Central memory CD4-positive, alpha-beta T cell (primary cell): ENCODE measurements at regions not wholly inside any gene's neighbourhood (a gene's known extent, or its start where the extent isn't known, plus 50 kb on each side); places are given as distances from the start of the nearest gene placed in this dataset.

ENCODE experiments used
- DNase-seq: peaks from one replicate; pipeline ENCODE4 v3.0.0; 2022

DNA sequence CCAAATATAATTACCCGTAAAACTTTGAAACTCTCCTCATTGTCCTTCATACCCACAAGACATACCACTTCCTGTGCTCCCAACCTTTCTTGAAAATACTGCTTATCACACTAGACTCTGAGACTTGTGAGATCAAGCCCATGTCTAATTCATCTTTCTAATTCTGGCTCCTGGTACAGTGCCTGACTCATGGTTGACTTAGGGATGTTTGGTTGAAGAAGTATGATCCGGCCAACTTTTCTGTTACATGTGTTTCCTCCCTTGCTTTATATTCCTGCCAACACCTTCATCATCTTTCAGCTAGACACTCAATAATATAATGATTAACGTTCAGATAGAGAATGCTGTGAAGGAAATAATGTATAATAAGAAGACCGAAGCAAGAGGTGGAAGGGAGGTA, 58.2 kb downstream of the MEX3B start:
- DNase-seq = no peak

DNA sequence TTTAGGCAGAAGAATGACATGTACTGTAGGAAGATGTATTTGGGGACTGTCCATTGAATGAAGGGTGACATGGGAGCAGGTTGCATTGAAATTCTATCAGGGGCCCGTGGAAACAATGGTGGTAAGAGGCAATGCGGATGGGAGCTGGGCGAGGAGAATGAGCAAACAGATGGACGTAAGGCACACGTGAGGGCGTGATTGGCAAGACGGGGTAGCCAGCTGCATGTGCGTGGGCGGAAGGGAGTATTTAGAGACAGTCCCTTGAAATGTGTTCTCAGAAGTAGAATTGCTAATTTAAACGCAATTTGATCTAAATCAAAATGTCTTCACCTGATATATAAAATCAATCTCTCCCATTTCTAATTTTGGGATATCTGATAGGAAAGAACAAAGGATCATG, 62.3 kb downstream of the MEX3B start:
- no peak for DNase-seq

DNA sequence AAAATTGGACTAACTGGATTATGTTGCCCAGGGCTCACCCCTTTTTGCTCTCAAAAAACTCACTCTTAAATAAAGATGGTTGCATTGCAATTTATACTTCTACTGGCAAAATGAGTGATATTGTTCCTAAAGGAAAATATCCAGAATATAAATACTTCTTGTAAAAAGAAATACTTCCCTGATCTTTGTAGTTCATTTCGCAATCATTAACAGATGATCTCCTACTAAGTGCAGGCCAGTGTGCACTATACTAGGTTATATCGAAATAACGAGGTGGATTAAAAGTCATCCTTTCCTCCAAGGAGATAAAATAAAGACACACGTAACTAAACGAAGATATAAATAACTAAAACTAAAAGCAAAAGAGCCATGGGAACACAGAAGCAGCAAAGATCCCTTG, 63.0 kb downstream of the MEX3B start:
- no peak for DNase-seq

DNA sequence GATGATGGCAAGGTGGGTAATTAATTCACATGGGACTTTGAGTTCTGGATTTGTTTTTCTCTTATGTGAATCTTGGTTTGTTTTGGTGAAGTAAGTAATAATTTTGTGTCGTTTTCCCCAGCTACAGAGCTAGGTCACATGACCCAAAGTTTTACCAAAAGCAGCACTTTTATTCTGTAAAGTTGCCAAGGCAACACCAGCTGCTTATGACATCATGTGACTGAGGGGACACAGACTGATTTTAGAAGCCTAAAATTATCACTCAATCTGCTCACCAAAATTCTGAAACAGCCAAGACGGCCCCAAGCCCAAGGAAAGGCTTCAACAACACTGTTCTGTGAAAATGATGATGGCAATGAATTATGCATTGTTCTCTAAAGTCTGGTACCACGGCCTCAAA, 63.9 kb downstream of the MEX3B start:
- no peak for DNase-seq

DNA sequence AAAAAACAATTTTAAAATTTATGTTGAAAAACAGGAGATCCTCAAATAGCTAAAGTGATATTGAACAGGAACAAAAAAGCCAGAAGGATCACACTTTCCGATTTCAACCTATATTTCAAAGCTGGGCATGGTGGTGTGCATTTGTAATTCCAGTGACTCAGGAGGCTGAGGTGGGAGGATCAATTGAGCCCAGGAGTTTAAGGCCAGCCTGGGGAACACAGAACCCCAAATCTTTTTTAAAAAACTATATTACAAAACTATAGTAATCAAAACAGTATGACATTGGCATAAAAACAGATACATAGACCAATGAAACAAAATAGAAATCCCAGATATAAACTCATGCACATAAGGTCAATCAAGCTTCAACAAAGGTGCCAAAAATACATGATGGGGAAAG, 68.4 kb downstream of the MEX3B start:
- no peak for DNase-seq

DNA sequence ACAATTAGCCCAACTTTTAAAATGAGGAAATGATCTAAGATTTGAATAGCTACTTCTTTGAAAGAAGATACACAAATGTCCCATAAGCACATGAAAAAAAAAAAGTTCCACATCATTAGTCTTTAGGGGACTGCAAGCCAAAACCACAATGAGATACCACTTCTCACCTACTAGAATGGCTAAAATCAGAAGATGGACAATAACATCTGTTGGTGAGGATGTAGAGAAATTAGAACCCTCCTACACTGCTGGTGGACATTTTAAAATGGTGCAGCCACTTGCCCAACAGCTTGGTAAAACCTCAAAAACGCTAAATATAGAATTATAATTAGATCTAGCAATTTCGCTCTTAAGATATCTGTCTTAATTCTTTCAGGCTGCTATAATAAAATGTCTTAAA, 77.1 kb downstream of the MEX3B start:
- no peak for DNase-seq

DNA sequence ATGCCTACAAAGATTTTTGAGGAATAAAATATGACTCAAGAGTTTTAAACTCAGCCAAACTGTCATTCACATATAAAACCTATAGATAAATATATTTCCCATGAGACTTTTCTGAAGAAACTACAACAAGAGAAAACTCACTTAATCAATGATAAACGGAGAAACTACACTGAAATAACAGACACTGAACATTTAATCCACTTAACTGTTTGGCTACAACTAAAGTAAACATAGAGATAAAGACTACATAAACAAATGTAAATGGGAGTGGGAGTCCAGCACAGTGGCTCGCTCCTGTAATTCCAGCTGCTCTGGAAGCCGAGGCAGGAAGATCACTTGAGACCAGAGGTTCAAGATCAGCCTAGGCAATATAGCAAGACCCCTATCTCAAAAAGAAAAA, 79.2 kb downstream of the MEX3B start:
- no peak for DNase-seq

DNA sequence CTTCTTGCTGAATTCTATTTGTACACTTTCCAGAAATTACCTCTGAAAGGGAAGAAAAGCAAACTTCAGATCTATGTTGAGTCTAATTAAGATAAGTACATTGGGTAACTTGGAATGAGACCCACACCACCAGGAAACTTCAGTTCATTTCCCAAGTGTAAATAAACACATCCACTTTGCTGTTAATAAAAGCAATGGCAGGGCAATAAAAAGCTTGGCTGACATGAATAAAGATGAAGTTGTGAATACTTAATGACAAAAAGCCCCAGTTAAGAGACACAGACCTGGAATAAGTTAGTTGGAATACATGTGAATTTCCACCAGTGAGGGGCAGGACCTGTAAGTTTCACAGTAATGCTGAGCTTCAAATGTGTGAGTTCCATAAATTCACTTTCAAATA, 83.3 kb downstream of the MEX3B start:
- DNase-seq = no peak

DNA sequence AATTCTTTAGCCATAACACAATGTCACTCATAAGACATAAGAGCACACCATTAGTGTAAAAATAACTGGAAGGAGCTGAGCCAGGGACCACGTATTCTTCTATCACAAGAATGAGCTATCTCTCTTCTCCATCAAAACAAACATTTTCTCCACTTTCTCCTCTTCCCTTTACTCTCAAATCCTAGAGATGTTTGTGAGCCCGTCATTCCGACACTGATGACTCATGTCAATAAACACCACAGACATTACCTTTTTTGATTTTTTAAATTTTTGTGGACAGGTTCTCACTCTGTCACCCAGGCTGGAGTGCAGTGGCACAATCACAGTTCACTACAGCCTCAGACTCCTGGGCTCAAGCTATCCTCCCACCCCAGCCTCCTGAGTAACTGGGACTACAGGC, 86.6 kb downstream of the MEX3B start:
- DNase-seq = no peak

DNA sequence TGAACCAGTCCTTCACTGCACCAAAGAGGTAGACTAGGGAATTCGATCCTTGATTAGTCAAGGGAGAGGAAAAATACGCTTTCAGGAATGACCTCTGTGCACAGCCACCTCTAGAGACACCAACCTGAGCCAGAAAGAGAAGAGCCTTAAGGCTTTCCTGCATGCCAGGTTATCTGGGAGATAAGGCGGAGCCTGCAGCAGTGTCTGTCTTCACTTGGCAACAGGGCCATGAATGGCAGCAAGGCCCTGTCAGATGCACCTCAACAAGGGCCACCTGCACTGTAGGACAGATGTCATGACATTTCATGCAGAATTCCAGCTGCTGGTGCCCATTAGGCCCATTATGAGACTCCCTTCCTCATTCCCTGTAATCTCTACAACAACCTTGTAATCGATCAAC, 88.1 kb downstream of the MEX3B start:
- DNase-seq = no peak

DNA sequence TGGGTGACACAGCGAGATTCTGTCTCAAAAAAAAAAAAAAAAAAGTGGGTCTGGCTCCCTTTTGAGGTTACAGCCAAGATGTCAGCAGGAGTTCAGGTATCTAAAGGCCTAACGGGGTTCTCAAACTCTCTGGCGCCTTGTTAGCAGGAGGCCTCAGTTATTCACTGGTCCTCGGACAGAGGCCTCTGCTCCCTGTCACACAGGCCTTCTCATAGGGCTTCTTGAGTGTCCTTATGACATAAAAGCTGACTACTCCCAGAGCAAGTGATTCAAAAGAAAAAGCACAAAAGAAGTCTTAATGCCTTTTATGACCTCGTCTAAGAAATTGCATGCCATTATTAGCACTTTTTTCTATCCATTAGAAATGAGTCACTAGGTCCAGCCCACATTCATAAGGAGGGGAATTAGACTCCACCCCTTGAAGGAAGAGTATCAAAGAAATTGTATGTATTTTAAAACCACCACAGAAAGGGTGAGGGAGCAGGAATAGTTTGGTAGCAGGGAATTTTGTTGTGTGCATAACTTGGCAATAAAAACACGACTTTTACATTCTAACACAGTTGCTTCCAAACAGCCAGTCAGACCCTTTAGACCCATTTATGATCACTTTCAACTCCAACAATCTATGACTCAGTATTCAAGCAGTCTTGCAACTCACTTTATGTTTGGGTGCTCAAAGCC, 90.3 kb downstream of the MEX3B start:
- DNase-seq = no peak

DNA sequence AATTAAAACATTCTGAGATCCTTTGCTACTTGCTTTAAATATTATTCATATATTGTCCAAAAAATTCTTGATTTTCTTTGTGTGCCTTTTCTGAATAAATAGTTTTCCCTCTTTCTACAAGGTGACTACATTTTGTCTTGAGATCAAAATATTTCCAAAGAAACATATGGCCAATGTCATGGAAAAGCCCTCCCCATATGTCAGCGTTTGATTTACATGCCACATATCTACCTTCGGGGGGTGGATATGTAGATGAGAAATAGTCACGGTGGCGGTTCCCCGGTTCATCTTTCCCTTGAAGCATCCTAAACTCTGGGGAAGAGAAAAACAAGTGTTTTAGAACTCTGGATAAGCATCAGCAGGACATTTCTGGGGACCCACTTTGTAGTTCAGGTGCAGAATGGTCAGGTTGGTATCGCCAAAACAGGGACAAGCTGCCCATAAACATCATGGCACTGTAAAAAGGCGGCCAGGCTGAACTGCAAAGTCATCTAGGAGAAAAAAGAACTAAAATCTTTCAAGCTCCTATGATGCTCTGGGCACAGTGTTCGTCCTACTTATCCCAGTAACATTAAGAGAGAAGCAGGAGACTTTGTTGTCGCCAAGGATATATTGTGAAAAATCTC, 91.5 kb downstream of the MEX3B start:
- no peak for DNase-seq

DNA sequence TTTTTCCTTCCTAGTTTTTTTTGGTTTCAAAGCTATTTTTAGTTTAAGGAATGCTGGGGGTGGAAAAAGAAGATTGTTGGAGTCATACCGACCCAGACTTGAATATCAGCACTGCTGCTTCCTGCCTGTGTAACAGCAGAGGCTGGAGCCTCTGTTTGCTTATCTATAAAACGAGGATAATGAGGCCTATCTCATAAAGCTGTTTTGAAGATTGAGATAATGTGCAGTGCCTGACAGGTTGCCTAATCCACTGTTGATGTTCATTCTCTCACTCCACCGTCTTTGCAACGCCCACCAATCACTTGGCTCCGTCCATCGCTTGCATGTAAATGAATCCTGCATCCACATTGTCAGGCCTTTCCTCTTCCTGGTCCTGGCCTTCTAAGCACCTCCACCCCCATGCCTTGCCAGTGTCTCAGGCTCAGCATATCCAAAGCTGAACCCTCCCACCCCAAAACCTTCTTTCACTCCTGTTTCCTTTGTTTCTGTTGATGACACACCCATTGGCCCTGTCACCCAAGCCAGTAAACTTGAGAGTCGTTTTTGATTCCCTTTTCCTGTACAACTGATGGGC, 94.9 kb downstream of the MEX3B start:
- no peak for DNase-seq

DNA sequence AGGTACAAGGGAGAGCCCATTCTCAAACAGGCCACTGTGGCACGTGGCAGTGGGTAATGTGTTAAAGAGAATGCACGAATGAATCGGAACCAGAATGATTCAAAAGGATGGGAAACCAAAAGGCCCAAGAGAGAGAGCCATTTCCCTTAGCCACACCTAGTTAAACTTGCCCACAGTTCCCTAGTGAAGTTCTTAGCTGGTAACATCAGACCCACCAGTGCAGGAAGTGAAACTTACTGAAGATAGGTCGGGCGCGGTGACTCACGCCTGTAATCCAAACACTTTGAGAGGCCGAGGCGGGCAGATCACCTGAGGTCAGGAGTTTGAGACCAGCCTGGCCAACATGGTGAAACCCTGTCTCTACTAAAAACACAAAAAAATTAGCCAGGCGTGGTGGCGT, 97.1 kb downstream of the MEX3B start:
- DNase-seq = no peak

DNA sequence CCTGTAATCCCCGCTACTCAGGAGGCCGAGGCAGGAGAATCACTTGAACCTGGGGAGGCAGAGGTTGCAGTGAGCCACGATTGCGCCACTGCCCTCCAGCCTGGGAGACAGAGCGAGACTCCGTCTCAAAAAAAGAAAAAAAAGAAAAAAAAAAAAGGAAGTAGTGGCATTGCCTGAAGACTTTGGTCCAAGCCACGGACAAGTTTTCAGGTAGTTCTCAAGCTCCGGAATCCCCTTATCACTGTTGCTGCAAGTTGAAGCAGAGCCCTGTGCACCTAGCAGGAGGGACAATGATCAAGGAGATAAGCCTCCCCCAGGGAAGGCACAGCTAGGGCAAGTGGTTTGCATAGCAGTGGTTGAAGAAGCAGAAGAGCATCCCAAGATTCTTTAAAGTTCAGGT, 97.6 kb downstream of the MEX3B start:
- DNase-seq = no peak

DNA sequence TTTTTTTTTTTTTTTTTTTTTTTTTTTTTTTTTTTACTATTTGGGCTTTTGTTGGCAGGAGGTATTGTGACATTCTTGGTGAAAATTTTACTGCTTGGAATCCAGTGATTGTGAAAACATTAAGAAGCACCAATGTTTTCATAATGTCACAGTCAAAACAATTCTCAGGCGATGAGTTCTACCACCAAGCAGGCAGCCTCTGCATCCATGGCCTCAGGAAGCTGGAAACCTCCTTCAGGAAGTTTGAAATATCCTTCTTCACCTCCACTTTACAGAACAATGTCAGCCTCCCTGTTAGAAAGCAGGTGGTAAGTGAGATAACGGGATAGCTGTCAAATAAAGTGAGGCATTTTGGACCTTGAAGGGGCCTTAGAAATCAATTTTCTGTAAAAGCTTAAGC, 98.3 kb downstream of the MEX3B start:
- DNase-seq = no peak

DNA sequence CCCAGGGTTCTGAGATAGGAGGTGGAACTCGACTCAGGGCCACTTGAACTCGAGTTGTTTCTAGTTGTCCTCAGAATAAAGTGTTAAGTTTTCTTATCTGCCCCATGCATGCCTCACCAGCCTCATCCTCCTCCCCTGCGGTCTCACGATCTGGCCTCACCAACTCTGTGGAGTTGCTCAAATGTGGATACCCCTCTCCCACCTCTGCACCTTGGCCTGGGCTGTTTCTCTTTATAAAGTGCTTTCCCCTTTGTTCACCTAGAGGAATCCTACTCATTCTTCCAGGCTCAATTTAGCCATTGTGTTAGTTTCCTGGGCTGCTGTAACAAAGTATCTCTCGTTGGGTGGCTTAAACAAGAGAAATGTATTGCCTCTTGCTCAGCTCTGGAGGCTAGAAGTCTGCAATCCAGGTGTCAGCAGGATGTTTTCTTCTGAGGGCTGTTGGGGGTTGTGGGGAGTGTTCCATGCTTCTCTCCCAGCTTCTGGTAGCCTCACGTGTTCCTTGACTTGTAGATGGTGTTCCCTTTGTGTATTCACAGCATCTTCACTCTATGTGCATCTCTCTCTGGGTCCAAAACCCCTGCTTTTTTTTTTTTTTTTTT, 100.7 kb downstream of the MEX3B start:
- no peak for DNase-seq

DNA sequence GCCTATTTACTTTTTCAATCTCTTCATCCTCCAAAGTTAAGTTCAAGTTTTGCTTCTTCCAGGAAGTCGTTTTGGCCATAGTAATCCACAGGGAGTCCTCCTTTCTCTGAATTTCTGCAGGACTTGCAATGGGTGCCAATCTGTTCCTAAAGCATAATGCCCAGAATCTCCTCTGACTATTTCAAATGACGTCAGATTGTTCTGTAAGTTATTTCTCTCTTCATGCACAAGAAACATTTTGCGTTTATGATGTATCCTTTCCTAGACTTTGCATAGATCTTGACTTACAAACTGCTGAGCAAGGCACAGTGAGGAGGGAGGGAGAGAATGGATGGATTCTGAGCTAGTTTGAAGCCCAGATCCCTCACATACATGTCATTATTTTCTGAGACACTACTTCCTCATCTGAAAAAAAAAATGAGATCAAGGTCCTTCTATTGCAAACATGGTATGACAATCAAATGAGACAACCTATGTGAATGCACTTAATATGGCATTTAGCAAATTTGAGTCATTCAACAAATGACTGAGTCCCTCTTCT, 103.1 kb downstream of the MEX3B start:
- no peak for DNase-seq

DNA sequence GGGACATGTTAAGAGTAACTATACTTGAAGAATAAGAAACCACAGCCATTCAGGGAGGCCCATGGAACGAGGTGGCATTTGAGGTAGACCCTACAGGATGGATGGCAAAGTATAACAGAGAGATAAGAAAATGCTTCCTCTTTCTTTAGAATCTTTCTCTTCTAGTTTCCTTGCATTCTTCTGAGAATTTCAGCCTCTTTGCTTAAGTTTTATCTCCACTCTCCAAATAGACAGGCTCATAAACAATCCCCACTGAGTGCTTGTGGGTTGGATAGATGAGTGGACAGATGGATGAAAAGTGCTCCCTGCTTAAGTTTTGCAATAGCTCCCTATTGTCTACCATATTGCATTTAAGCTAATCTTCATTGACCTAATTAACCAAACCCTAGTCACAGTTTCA, 103.7 kb downstream of the MEX3B start:
- no peak for DNase-seq

DNA sequence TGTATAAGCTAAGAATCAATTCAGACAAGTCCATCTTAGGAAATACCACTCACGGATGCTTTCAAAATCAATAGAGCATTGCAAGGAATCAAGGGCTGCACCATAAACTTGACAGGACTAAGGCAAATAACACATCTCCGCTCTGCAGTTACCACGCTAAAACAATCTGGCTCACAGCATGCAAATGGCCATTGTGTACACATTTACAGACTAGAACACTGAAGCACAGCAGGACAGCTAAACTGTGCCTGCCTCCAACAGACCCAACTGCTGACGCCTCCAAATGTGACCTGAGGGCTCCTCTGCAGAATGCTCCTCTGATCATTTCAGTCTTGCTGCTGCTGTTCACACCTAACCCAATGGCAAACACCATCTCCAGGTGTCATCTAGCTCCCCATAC, 104.3 kb downstream of the MEX3B start:
- no peak for DNase-seq

DNA sequence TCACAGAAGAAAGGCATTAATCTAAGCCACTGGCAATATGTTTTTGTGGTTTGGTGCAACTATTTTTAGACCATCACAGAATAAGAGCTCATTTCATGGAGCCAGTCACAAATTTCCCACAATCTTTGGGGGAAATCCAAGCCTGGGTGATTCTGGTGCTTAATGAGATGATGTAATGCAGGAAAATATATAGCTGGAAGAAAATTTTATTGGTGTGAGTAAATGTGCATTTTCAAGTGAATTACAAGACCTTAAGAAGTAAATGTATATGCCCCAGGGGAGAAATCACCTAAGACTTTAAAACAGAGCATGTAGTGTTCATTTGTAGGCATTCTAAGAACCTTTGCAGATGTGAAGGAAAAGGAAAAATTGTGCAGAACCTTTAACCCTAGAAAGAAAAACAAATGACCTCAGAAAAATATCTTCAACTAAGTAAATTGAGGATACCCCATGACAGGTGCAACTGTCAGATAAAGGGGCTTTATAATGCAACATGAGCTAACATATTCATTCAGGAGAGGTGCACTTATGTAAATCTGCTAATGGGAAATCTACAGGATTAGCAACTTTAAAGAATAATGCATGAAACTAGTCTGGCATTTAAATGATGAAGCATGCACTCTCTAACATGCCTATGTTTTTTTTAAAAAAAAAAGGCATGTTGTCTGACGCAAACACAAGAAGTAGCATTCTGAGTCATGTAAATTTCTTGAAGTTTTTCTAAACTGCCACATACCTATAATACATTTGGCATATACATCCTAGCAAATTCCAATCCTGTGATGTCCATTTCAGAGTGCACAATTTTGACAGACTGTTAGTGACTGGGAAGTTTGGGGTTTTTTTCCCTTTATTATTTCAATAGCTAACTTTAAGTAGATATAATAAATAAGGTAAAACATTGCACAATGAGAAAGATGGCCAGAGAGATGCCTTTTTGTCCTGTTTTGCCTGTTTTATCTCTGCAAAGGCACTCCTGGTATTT, 105.1 kb downstream of the MEX3B start:
- DNase-seq = no peak

DNA sequence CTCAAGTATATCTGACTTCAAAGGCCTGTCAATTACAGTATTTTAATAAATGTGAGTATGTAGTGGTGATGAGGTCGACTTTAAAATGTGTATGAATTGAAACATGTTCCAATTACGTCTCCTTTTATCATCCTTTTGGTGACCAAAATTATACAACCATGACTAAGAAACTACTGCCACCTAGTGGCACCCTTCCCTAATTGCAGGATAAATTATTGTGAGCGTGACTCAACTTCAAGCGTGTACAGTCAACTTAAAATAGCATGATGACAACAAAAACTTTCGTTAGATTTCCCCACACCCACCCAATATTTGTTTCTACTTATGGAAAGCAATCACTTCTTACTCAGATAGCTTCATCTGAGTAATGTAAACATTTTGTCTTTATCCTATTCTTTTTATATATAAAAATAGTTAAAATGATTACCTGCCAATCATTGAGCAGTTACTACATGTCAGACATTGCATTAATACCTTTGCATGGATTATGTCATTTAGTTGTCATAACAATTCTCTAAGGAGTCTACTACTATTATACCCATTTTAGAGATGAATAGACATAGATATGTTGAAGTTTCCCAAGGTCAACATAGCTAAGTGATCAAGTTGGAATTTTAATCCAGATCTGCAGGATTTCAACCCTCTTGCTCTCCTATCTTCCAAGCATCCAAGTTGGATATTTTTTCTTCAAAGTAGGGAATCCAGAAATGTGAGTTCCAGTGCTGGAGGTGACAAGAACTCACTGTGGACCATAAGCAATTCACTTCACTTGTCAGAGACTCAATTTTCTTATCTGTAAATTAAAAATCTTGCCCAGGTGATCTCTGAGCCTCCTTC, 106.0 kb downstream of the MEX3B start:
- no peak for DNase-seq
